Astrocyte of the cerebellum (primary cell): ENCODE measurements at regions not wholly inside any gene's neighbourhood (a gene's known extent, or its start where the extent isn't known, plus 50 kb on each side); places are given as distances from the start of the nearest gene placed in this dataset.

Source experiments
- DNase-seq: peaks from one replicate; pipeline ENCODE4 v3.0.0-alpha.2; 2011; ENCODE audit warnings: low read depth
- H3K4me3 ChIP-seq: 2 replicates; pipeline ENCODE4 v1.5.1; 2011; ENCODE audit warnings: mild to moderate bottlenecking, low read depth, low read length, moderate library complexity
- CTCF ChIP-seq: IDR thresholded peaks from 2 replicates; pipeline ENCODE4 v1.5.1; 2012; ENCODE audit warnings: low read length, low read depth, moderate library complexity, mild to moderate bottlenecking; ENCODE audit errors: missing control alignments
- in situ Hi-C: cut with HindIII; loops from 2 replicates; pipeline ENCODE4 v1.10.0; 2017; ENCODE audit warnings: low sequenced_read_pairs

- DNase-seq: no peak
- TF ChIP-seq CTCF: no peak
- in situ Hi-C loops: no loop called here
- H3K4me3 ChIP-seq: no peak overlapping the region
These were observed 291.6 kb upstream of the CDH4 start for GRCh38 chr20:60960500-60960899.

- no peak overlapping the region for H3K4me3 ChIP-seq
- in situ Hi-C loops: no loop called here
- no peak for DNase-seq
- TF ChIP-seq CTCF: no peak
These were observed 290.5 kb upstream of the CDH4 start for GRCh38 chr20:60961551-60961950.

GRCh38 chr20:60962367-60963045 lies 289.6 kb upstream of the CDH4 start:
- in situ Hi-C loops: no loop called here
- TF ChIP-seq CTCF: no peak

GRCh38 chr20:60963146-60963545 lies 288.9 kb upstream of the CDH4 start:
- in situ Hi-C loops: no loop called here
- no peak for TF ChIP-seq CTCF
- no peak overlapping the region for H3K4me3 ChIP-seq
- no peak for DNase-seq

More at GRCh38 chr20:60962367-60963045, 289.6 kb upstream of the CDH4 start:
- no peak for DNase-seq
- no peak overlapping the region for H3K4me3 ChIP-seq

GRCh38 chr20:60964911-60965310 lies 287.1 kb upstream of the CDH4 start:
- no peak overlapping the region for H3K4me3 ChIP-seq
- DNase-seq: no peak
- TF ChIP-seq CTCF: no peak
- in situ Hi-C loops: no loop called here

- no peak for TF ChIP-seq CTCF
- no peak for DNase-seq
- H3K4me3 ChIP-seq: no peak overlapping the region
- in situ Hi-C loops: no loop called here
These were observed 286.0 kb upstream of the CDH4 start for GRCh38 chr20:60966031-60966430.
